ENCODE measurements at regions not wholly inside any gene's neighbourhood (a gene's known extent, or its start where the extent isn't known, plus 50 kb on each side); places are given as distances from the start of the nearest gene placed in this dataset.

GRCh38 chr2:20557635-20558034 is 93.3 kb downstream of the HS1BP3 start:
- no peak overlapping the region for H3K27ac ChIP-seq
- TF ChIP-seq ZFX (IDR thresholded peaks at IDR 0.05) = no peak
- TF ChIP-seq CTCF (conservative IDR thresholded peaks at IDR 0.05) = no peak

GRCh38 chr2:20558391-20559150 is 92.3 kb downstream of the HS1BP3 start:
- TF ChIP-seq CTCF (conservative IDR thresholded peaks at IDR 0.05) = no peak
- no peak for TF ChIP-seq ZFX (IDR thresholded peaks at IDR 0.05)
- H3K27ac ChIP-seq = no peak overlapping the region

- H3K27ac ChIP-seq = no peak overlapping the region
Observed at GRCh38 chr2:20559277-20559676, 91.6 kb downstream of the HS1BP3 start.

GRCh38 chr2:20560011-20560410 is 90.9 kb downstream of the HS1BP3 start:
- H3K27ac ChIP-seq = no peak overlapping the region
- no peak for TF ChIP-seq CTCF (conservative IDR thresholded peaks at IDR 0.05)
- TF ChIP-seq ZFX (IDR thresholded peaks at IDR 0.05) = no peak

More at GRCh38 chr2:20559277-20559676, 91.6 kb downstream of the HS1BP3 start:
- TF ChIP-seq ZFX (IDR thresholded peaks at IDR 0.05) (no peak), CTCF (conservative IDR thresholded peaks at IDR 0.05) (no peak)

- TF ChIP-seq ZFX (IDR thresholded peaks at IDR 0.05) (no peak), CTCF (conservative IDR thresholded peaks at IDR 0.05) (no peak)
- no peak overlapping the region for H3K27ac ChIP-seq
Observed at GRCh38 chr2:20560891-20561636, 89.8 kb downstream of the HS1BP3 start.

GRCh38 chr2:20561637-20562454 is 89.1 kb downstream of the HS1BP3 start:
- TF ChIP-seq CTCF (conservative IDR thresholded peaks at IDR 0.05) (no peak), ZFX (IDR thresholded peaks at IDR 0.05) (no peak)
- H3K27ac ChIP-seq = no peak overlapping the region

Measured in C4-2B (cell line).